ENCODE measurements at regions not wholly inside any gene's neighbourhood (a gene's known extent, or its start where the extent isn't known, plus 50 kb on each side); places are given as distances from the start of the nearest gene placed in this dataset.

- H3K27ac ChIP-seq, result no peak overlapping the region
- no peaks in the 10 kb centered on the region for H3K4me1 ChIP-seq
- H3K27me3 ChIP-seq, result no peaks in the 10 kb centered on the region
- no peak overlapping the region for H3K4me3 ChIP-seq
- WGBS, 2 donors, result 92 to 94% methylated on average over 3 of the region's 3 CpGs
- H3K36me3 ChIP-seq (ENCODE audit: low read depth, missing control alignments), result no peaks in the 10 kb centered on the region
- TF ChIP-seq POLR2A (IDR thresholded peaks at IDR 0.05), result no peak
- TF ChIP-seq, protein P1, sequence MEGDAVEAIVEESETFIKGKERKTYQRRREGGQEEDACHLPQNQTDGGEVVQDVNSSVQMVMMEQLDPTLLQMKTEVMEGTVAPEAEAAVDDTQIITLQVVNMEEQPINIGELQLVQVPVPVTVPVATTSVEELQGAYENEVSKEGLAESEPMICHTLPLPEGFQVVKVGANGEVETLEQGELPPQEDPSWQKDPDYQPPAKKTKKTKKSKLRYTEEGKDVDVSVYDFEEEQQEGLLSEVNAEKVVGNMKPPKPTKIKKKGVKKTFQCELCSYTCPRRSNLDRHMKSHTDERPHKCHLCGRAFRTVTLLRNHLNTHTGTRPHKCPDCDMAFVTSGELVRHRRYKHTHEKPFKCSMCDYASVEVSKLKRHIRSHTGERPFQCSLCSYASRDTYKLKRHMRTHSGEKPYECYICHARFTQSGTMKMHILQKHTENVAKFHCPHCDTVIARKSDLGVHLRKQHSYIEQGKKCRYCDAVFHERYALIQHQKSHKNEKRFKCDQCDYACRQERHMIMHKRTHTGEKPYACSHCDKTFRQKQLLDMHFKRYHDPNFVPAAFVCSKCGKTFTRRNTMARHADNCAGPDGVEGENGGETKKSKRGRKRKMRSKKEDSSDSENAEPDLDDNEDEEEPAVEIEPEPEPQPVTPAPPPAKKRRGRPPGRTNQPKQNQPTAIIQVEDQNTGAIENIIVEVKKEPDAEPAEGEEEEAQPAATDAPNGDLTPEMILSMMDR (IDR thresholded peaks at IDR 0.05), result no peak
- no peak for DNase-seq
- no peaks in the 10 kb centered on the region for H3K9me3 ChIP-seq
- intact Hi-C loops (cut with DNase I; ENCODE audit: low total_unique reads), result no loop called here
These were observed 332.3 kb upstream of the SATB1 start for GRCh38 chr3:18757476-18757875.

- TF ChIP-seq, protein P1 (IDR thresholded peaks at IDR 0.05), result no peak
- no peak for DNase-seq
- Histone ChIP-seq H3K4me1 (no peaks in the 10 kb centered on the region), H3K36me3 (ENCODE audit: low read depth, missing control alignments) (no peaks in the 10 kb centered on the region), H3K9me3 (no peaks in the 10 kb centered on the region), H3K4me3 (no peak overlapping the region), H3K27me3 (no peaks in the 10 kb centered on the region), H3K27ac (no peak overlapping the region)
- intact Hi-C loops (cut with DNase I; ENCODE audit: low total_unique reads), result no loop called here
- whole genome bisulfite sequencing, 2 donors, result 87 to 95% methylated on average over 4 of the region's 4 CpGs
These were observed 327.3 kb upstream of the SATB1 start for GRCh38 chr3:18752273-18752934.

GRCh38 chr3:18751514-18751913 lies 326.4 kb upstream of the SATB1 start:
- Histone ChIP-seq H3K36me3 (ENCODE audit: low read depth, missing control alignments) (no peaks in the 10 kb centered on the region), H3K9me3 (no peaks in the 10 kb centered on the region), H3K4me1 (no peaks in the 10 kb centered on the region), H3K27ac (no peak overlapping the region), H3K4me3 (no peak overlapping the region), H3K27me3 (no peaks in the 10 kb centered on the region)
- no peak for DNase-seq
- 71 to 81% methylated on average over 1 of the region's 1 CpG for WGBS, 2 donors
- intact Hi-C loops (cut with DNase I; ENCODE audit: low total_unique reads), result no loop called here
- TF ChIP-seq, protein P1 (IDR thresholded peaks at IDR 0.05), result no peak
- no peak for TF ChIP-seq POLR2A (IDR thresholded peaks at IDR 0.05)

DNA sequence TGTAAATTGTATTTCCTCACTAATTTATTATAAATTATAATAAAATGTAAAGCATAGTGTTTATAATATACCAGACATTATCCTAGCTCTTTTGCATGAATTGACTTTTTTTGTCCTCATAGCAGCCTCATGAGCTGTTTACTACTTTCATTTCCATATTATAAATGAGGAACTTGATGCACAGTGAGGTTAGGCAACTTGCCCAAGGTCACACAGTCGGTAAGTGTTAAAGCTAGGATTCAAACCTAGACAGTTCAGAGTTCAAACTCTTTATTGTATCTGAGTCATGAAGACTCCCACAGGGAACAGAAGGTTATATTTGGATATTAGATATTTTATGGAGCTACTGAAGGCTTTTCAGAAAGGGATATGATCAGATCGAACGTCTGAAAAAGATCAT lies 322.2 kb upstream of the SATB1 start:
- peak; percentile 17 for DNase-seq
- Histone ChIP-seq H3K36me3 (ENCODE audit: low read depth, missing control alignments) (no peaks in the 10 kb centered on the region), H3K27me3 (no peaks in the 10 kb centered on the region), H3K4me3 (no peak overlapping the region), H3K4me1 (no peaks in the 10 kb centered on the region), H3K27ac (no peak overlapping the region), H3K9me3 (no peaks in the 10 kb centered on the region)
- intact Hi-C loops (cut with DNase I; ENCODE audit: low total_unique reads), result no loop called here
- WGBS, 2 donors, result 49 to 53% methylated on average over 3 of the region's 3 CpGs
- no peak for TF ChIP-seq POLR2A (IDR thresholded peaks at IDR 0.05)
- TF ChIP-seq, protein P1 (IDR thresholded peaks at IDR 0.05), result no peak

DNA sequence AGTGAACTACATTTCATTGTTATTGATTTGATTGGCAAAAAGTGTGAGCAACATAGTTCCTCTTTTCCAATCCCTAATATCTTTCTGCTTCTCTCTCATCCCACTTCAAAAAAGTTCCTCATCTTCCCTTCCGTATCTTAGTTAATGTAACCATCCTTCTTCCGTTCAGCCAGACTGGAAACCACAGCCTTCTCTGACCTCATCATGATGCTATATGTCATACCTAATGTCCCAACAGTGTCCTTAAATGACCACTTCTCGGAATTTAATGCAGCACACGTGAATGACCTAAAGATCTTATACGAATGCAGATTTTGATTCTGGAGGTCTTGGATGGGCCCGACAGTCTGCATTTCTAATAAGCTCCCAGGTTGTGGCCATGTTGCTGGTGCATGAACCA lies 320.3 kb upstream of the SATB1 start:
- no peaks in the 10 kb centered on the region for H3K27me3 ChIP-seq
- no peaks in the 10 kb centered on the region for H3K9me3 ChIP-seq
- TF ChIP-seq POLR2A (IDR thresholded peaks at IDR 0.05), result no peak
- TF ChIP-seq, protein P1 (IDR thresholded peaks at IDR 0.05), result no peak
- no peaks in the 10 kb centered on the region for H3K36me3 ChIP-seq (ENCODE audit: low read depth, missing control alignments)
- no peak overlapping the region for H3K27ac ChIP-seq
- H3K4me1 ChIP-seq, result no peaks in the 10 kb centered on the region
- H3K4me3 ChIP-seq, result no peak overlapping the region
- 78 to 86% methylated on average over 6 of the region's 6 CpGs for WGBS, 2 donors
- DNase-seq, result peak; percentile 16
- intact Hi-C loops (cut with DNase I; ENCODE audit: low total_unique reads), result no loop called here
